ENCODE measurements at regions not wholly inside any gene's neighbourhood (a gene's known extent, or its start where the extent isn't known, plus 50 kb on each side); places are given as distances from the start of the nearest gene placed in this dataset.
A peak's percentile ranks its signal among the peaks of the same experiment; 100 is the strongest.

DNA sequence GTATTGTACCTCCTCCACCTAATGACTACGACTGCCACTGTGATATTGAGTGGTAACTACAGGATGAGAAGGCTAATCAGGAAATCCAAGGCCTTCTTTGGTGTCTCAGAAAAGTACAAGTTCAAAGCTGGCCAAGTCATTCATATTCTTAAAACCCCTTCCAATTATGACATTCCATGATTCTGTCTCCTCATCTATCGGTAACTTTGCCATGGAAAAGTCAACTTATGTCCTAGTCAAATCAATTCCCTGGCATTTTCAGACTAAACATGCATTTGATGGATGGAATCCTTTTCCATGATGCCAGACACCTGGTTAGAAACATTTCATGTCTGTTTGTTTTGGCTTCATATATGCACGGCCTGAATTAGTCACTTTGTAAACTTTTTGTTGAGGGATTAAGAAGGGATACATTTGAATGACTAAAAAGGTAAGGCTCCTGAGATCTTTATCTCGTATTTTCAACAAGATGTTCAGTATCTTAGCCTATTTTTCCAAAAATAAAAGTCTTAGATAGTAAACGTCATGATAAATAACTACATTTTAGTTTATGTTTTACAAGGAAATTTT is 186.5 kb downstream of the NHLRC3 start:
- no peak for DNase-seq
- intact Hi-C loops (cut with DNase I, micrococcal nuclease): no loop called here
- no peak for ATAC-seq

DNA sequence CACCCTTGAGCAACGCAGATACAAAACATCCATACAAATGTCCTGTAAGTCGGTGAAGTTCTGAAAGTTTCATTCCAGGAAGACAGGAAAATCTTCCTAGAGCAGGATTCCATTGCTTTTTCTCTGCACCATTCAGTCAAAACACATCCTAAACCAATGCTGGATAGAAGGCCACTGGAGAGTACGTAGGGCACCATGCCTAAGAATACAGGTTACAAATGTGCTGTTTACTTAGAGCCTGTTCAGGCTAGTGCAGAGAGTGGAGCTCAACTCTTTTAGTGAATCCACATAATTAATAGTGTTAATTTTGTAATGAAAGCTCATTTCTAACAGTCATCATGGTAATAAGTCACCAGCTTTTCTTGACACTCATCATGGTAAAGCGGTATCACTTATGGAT is 187.6 kb downstream of the NHLRC3 start:
- no peak for DNase-seq
- no peak for ATAC-seq

GRCh38 chr13:39226359-39226758 is 188.1 kb downstream of the NHLRC3 start:
- ATAC-seq: no peak
- intact Hi-C loops (cut with DNase I, micrococcal nuclease): no loop called here

More for the DNA sequence above, 187.6 kb downstream of the NHLRC3 start:
- intact Hi-C loops (cut with DNase I, micrococcal nuclease): no loop called here

DNA sequence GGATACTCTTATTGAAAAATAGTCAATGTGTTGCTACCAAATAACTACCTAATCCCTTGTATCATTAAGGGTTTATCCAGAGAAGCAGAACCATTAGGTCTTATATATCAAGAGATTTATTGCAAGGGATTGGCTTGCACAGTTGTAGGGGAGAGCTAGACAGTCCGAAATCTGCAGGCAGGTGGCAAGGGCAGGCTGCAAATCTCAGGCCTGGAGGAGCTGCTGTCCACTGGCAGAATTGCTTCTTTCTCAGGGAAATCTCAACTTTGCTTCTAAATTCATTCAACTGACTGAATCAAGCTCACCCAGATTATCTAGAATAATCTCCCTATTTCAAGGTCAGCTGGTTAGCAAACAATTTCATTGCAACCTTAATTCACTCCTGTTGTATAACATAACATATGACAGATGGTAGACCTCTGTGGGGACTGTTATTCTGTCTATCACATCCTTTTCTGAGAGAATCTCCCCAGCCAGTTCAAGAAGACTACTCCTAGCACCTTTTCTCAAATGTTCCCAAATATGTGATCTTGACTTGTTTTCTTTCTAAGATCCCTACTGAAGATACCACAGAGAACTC is 194.2 kb downstream of the NHLRC3 start:
- intact Hi-C loops (cut with DNase I, micrococcal nuclease): no loop called here
- ATAC-seq: no peak
- DNase-seq: no peak

More at GRCh38 chr13:39226359-39226758, 188.1 kb downstream of the NHLRC3 start:
- DNase-seq: no peak

- ATAC-seq (no peak), DNase-seq (no peak)
- intact Hi-C loops (cut with DNase I, micrococcal nuclease): no loop called here
These were observed 194.7 kb downstream of the NHLRC3 start for GRCh38 chr13:39232999-39233398.

GRCh38 chr13:39233519-39233918 is 195.3 kb downstream of the NHLRC3 start:
- ATAC-seq (no peak), DNase-seq (no peak)
- intact Hi-C loops (cut with DNase I, micrococcal nuclease): no loop called here

DNA sequence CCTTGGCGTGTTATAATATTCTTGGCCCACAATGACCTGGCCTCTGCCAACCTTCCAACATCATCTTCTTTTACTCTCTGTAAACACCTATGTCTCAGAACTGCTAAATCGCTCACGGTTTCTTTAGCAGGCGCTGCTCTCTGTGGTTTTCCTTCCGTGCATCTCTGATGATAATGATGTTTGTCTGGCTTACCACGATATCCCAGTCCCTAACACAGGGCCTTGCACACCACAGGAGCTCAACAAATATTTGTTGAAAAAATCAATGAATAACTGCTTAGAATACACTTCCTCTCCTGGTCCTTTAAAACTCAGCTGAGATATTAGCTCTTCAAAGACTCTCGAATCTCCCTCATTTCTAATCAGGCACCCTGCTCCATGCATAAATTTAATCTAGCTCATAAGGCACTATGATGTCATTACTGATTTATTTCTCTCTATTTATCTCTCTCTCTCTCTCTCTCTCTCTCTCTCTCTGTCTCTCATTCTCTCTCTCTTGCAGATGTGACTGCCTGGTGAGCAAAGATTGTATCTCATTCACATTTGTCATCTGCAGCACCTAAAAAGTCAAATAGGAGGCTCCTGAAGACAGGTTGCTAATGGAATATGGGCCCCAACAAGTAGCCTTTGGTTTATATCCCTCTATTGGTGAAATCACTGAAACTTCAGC is 206.4 kb downstream of the NHLRC3 start:
- ATAC-seq (no peak), DNase-seq (no peak)
- intact Hi-C loops (cut with DNase I, micrococcal nuclease): no loop called here

DNA sequence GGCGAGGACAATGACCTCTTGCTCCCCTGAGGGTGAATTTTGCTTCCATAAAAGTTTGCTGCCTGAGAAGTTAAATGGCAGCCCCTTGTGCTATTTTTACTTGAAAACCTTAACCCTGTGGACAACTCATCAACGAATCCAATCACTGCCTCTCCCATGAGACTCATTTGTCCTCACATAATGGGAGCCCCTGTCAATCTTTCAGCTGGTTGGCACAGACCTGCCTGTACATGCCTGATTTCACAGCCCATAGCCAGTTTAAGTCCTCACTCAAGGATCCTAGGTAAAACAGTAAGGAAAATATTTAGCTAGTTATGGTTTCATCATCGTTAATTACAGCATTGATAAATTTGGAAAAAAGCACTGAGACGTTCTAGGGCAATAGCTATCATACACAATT is 207.4 kb downstream of the NHLRC3 start:
- intact Hi-C loops (cut with DNase I, micrococcal nuclease): no loop called here
- ATAC-seq (no peak), DNase-seq (no peak)

DNA sequence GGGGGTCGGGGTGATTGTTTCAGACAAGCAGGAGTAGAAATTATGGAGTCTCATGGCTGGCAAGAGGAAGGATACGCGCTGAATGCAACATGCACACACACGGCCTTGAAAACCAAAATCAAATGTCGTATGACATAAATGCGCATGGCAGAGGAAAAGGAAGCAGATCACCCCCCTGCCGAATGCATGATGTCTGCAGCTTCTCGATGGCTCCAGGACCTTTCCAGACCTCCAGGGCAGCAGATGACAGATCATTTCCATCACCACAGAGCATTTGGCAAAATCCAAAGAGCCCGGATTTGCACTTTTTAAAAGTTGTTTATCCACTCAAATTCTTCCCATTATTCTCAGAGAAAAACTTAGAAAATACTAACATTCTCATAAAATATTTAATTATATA is 211.7 kb downstream of the NHLRC3 start:
- ATAC-seq (no peak), DNase-seq (no peak)
- intact Hi-C loops (cut with DNase I, micrococcal nuclease): loop anchor here in 1 of 2 donors (10.0 kb wide), 1 partner anchor 105 kb away; no protein-coding TSS in a partner anchor

DNA sequence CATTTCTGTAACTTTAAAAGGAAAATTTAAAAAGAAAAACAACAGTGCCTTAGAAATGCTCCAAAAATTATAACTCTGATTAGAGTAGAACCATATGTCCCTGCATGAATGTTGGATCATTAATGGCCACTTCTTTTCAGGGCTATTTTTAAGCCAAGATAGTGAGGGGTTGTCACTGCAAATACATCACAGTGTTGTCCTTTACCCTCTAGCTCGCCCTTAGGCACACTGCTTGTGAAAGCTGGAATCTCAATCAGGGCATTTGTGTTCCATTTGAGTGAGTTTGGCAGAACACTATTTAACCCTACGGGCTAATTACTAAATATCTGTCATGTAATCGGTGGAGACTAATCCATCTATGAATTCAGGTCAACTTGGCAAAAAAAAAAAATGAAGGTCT is 212.2 kb downstream of the NHLRC3 start:
- no peak for DNase-seq
- intact Hi-C loops (cut with DNase I, micrococcal nuclease): loop anchor here in 1 of 2 donors (10.0 kb wide), 1 partner anchor 106 kb away; no protein-coding TSS in a partner anchor
- no peak for ATAC-seq

- ATAC-seq: no peak
- intact Hi-C loops (cut with DNase I, micrococcal nuclease): loop anchor here in 1 of 2 donors (10.0 kb wide), 1 partner anchor 107 kb away; no protein-coding TSS in a partner anchor
- no peak for DNase-seq
These were observed 213.1 kb downstream of the NHLRC3 start for GRCh38 chr13:39251340-39251739.

DNA sequence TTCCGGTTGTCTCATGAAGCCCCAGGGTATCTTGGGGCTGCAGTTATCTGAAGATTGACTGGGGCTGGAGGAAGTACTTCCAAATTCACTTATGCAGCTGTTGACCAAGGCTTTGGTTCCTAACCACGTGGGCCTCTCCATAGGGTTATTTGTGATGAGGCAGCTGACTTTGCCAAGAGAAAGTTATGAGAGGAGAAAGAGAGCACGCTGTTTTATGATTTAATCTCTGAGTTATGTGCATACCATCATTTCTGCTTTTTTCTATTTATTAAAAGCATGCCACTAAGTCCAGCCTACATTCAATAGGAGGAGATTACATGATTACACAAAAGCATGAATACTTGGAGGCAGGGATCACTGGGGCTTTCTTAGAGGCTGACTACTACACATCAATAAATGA is 215.5 kb downstream of the NHLRC3 start:
- ATAC-seq (no peak), DNase-seq (no peak)
- intact Hi-C loops (cut with DNase I, micrococcal nuclease): loop anchor here in 1 of 2 donors (10.0 kb wide), 1 partner anchor 109 kb away; no protein-coding TSS in a partner anchor

DNA sequence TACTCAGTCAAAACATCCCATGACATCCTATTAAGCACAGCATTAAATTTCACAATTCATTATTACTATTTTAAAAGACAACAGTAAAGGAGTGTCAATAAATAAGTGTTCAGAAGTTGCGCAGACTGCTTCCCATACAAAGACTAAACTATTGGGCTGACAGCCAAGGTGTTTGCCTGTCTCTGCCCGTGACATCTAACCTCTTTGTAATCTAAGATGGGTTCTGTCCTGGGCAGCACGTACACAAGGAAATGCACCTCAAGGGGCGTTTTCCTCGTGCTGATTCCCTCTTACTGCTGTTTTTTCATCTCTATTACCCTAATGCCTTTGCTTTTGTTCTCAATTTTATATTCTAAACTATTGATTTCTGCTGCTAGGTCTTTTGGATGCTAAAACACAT is 216.3 kb downstream of the NHLRC3 start:
- intact Hi-C loops (cut with DNase I, micrococcal nuclease): loop anchor here in 1 of 2 donors (10.0 kb wide), 1 partner anchor 110 kb away; no protein-coding TSS in a partner anchor

DNA sequence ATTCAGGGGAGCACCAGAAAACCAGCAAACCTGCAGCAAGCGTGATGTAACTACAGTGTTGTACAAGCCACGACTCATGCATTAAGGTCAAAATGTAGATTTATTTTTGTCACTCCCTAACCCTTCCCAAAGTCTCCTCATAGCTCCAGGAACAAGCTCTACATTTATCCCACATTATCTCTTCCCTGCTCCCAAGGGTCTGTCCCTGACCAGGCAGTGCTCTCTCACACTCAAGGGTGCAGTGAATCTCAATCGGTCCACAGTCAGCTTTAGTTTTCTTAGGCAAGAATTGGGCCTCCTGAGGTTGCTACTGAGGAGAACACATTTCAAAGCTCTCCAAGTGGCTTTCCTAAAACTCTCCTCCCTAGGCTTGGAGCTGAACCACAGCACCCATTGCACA is 219.4 kb downstream of the NHLRC3 start:
- ATAC-seq: no peak
- intact Hi-C loops (cut with DNase I, micrococcal nuclease): loop anchor here in 1 of 2 donors (10.0 kb wide), 1 partner anchor 113 kb away; no protein-coding TSS in a partner anchor
- no peak for DNase-seq

More for the DNA sequence above, 216.3 kb downstream of the NHLRC3 start:
- DNase-seq: no peak
- ATAC-seq: no peak

GRCh38 chr13:39259371-39260140 is 221.3 kb downstream of the NHLRC3 start:
- intact Hi-C loops (cut with DNase I, micrococcal nuclease): loop anchor here in 1 of 2 donors (10.0 kb wide), 1 partner anchor 115 kb away; no protein-coding TSS in a partner anchor
- no peak for DNase-seq
- no peak for ATAC-seq

DNA sequence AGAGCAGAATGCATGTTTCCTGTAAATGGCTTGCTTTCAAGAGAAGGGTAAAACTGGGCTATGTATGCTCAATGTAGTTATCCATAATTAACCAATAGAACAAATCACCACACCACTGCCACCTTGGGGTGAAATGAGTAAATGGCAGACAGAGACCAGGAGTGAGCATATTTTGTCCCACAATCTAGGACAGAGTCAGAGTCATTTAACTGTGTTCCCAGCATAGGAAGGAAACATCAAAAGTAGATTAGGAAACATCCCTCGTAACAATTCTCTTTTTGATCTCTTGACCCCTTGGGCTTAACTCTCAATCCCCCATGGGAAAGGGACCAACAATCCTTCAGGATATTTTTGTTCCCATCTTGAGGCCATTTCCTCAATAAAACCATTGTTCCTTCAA is 224.8 kb downstream of the NHLRC3 start:
- intact Hi-C loops (cut with DNase I, micrococcal nuclease): no loop called here
- ATAC-seq: peak; percentile 71
- DNase-seq: peak in 1 of 2 donors; percentile 12

DNA sequence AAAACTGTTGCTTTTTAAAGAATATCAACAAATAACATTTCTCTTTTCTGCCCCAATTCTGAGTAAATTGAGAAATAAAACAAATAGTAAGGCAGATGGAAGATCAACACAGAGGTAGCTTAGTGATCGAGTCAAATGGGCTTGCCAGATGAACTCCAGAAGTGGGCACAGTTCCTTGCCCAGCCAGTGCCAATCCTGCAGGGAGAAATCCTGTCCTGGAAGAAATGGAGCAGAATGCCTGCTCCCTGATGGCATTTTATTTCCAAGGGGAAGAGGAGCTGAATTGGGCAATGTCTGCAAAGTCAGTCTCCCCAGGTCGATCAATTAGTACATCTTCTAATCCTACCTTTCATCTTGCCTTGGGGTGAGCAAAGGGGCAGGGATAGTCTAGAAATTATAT is 225.3 kb downstream of the NHLRC3 start:
- ATAC-seq: no peak
- intact Hi-C loops (cut with DNase I, micrococcal nuclease): no loop called here
- DNase-seq: no peak

DNA sequence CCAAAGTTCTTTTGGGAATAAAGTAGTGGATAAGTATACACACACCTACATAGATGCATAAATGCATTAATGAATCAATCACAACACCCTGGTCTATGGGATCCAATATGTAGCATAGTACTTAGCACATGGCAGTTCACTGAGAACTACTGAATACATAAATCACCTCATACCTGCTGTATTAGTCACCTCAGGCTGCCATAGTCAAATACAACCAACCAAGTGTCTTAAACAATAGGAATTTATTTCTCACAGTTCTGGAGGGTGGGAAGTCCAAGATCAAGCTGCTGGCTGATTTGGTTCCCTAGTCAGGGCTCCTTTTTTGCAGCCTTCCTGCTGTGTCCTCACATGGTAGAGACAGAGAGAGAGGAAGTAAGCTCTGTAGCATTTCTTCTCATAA is 228.2 kb downstream of the NHLRC3 start:
- ATAC-seq (no peak), DNase-seq (no peak)
- intact Hi-C loops (cut with DNase I, micrococcal nuclease): no loop called here

GRCh38 chr13:39268398-39268797 is 230.1 kb downstream of the NHLRC3 start:
- intact Hi-C loops (cut with DNase I, micrococcal nuclease): no loop called here
- DNase-seq (no peak), ATAC-seq (no peak)
